DMS53 (cell line): ENCODE measurements at regions not wholly inside any gene's neighbourhood (a gene's known extent, or its start where the extent isn't known, plus 50 kb on each side); places are given as distances from the start of the nearest gene placed in this dataset.

ENCODE experiments used
- DNase-seq: peaks from one replicate; lab custom pipeline; 2025; lab: John Stamatoyannopoulos, UW

GRCh38 chrX:33989936-33990335 lies 142.2 kb downstream of the FAM47A start:
- DNase-seq: peak; percentile 2

DNA sequence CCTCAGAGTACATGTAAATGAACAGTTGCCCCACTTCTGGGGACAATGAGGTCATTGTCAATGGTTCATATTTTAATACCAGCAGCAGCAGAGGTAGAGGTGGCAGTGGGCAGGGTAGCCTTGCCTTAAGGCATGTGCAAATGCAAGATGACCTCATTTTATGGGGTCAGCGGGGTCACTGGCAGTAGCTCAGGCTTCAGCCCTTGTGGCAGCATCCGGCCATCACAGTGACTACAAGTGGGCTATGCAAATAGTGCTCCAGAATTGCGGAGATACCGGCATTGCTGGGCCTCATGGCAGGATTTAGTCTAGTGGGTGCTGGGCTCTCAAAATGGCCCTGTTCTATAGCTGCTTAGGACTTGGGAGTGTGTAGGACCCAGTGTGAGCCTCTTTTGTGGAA lies 144.7 kb downstream of the FAM47A start:
- DNase-seq: no peak

- no peak for DNase-seq
Observed at GRCh38 chrX:33974676-33975075, 157.4 kb downstream of the FAM47A start.

DNA sequence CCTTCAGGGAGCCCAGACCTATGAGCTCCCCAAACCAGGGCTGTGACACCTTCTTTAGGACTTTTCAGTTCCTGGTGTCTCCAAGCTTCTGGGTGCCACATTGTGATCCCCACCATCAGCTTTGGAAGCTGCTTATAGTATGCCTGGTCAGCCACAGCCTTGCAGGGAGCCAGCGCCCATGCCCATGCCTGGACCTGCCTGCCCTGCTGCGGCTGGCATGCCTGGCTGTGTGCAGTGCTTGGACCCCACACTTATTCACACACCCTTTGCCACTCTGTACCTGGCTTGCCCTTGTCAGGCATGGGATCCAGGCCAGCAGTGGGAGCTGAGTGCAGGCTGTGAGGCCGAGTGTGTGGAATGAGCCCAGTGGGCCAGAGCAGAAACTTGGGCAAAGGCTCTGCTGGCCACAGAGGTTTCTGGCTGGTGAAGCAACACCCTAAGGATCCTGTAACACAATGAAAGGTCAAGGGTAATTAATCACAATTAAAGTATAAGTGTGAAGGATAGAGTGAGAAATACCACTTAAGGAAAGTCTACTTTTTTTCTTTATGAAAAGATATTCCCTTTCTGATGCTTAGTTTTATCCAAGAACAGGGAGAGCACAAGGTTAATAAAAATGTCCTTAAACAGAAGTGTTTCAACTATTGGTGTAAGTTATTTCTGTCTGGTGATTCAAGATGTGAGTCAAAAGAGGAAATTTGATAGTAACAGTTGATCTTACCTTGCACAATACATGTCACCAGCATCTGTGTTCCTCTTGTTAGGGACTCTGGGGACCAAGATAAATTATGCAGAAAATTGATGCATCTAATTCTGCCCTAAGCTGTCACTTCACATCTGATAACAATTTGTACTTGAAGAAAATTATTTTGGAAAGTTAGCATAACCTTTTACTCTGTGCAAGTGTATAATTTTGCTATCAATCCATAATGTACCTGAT lies 161.8 kb downstream of the FAM47A start:
- no peak for DNase-seq

DNA sequence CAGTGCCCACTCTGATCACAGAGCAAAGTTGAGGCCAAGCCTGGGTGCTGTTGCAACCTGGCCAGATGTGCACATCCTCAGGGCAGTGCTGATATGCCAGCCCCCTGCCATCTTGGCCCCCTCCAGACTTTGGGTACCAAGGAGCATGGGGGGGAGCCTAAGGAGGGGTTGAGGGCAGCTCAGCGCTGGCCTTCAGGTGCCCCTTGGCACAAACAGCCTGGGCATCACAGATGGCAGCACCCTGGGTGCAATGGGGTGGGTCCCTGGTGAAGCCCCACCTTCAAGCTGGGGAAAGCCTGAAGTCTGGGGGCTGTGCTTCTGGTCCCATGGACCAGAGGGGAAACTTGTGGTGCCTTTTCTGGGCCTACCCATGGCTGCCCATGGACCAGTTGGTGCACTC lies 163.0 kb downstream of the FAM47A start:
- no peak for DNase-seq

DNA sequence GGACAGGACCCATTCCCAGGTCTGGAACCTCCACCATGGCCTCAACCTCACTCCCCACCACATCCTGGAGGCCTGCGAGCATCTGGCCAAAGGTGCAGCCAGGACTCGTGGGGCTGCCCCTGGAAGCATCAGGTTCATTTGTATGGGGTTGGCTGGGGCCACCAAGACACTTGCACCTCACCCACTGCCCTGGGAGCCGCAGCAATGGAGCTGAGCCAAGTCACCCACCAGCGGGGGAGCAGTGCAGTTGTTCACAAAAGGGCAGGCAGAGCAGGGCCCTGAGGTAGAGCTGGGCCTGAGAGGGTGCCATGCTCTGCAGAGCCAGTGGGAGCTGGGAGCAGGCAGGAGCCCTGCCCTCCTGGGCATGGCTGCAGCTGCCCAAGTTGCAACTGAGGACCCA lies 163.5 kb downstream of the FAM47A start:
- DNase-seq: no peak

- no peak for DNase-seq
Observed at GRCh38 chrX:33949300-33949699, 182.8 kb downstream of the FAM47A start.

DNA sequence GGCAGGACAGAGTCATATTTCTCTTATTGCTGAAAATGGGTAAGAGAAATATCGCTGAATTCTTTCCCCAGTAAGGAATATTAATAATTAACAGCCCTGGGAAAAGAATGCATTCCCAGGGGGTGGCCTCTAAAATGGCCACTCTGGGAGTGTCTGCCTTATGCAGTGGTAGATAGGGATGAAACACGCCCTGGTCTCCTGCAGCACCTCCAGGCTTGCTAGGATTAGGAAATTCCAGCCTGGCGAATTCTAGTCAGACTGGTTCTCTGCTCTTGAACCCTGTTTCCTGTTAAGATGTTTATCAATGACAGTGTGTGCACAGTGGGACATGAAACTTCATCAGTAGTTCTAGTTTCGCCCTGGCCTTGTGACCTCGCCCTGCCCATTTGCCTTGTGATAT lies 205.9 kb downstream of the FAM47A start:
- DNase-seq: peak; percentile 24

DNA sequence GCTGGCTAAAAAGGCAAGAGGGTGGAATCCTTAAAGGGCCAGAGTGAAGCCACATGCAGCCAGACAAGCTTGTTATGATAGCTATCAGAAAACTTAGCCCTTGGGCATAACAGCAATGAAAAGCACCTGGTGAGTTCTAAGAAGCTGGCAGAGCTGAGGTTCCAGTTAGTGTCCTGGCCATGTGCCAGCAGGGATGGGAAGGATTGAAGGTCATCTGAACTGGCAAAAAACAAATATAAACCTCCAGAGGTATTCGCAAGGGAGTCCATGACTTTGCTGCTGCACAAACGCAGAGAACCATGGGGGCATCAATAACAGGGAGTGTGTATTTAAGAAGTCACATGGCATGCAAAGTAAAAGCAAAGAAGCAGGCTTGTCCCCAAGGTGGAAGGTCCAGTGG lies 208.9 kb downstream of the FAM47A start:
- DNase-seq: peak; percentile 18

- peak; percentile 61 for DNase-seq
Observed at GRCh38 chrX:33909836-33910235, 222.3 kb downstream of the FAM47A start.

DNA sequence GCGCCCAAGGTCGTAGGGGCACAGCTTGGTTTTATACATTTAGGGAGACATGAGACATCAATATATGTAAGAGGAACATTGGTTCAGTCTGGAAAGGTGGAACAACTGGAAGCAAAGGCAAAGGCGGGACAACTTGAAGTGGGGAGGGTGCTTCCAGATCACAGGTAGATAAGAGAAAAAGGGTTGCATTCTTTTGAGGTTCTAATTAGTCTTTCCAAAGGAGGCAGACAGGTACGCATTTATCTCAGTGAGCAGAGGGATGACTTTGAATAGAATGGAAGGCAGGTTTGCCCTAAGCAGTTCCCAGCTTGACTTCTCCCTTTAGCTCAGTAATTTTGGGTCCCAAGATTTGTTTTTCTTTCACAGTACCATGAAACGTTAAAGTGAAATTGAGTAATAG lies 223.2 kb downstream of the FAM47A start:
- DNase-seq: no peak

GRCh38 chrX:33908074-33908473 lies 224.0 kb downstream of the FAM47A start:
- DNase-seq: no peak

GRCh38 chrX:33906971-33907370 lies 225.1 kb downstream of the FAM47A start:
- DNase-seq: no peak

DNA sequence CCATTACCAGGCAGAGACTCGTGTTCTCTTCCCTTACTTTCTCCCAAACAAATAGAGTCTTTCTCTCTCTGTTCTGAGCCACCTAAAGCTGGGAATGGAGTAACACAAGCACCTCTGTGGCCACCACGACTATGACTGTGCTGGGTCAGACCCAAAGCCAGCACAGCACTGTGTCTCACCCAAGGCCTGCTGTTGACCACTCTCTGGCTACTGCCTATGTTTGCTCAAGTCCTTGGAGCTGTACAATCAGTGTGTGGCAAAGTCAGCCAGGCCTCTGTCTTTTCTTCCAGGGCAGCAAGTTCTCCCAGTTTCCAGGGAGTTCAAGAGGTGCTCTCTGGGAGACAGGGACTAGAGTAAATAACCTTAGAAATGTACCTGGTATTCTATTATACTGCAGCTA lies 239.4 kb downstream of the FAM47A start:
- peak; percentile 66 for DNase-seq

- no peak for DNase-seq
Observed at GRCh38 chrX:33855251-33855650, 276.9 kb downstream of the FAM47A start.

DNA sequence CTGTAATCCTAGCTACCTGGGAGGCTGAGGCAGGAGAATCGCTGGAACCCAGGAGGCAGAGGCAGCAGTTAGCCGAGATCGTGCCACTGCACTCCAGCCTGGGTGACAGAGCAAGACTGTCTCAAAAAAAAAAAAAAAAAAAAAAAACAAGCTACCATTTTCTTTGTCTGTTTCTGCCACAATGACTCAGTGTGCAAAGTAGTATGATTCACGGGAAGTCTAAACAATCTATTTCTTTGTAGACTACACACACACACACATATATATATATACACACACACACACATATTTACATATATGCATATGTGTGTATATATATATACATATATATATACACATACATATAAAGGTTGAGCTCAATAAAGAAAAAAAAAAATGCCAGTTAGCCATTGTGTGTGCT lies 280.0 kb downstream of the FAM47A start:
- peak; percentile 2 for DNase-seq

GRCh38 chrX:33840176-33840575 lies 291.9 kb downstream of the FAM47A start:
- peak; percentile 9 for DNase-seq

DNA sequence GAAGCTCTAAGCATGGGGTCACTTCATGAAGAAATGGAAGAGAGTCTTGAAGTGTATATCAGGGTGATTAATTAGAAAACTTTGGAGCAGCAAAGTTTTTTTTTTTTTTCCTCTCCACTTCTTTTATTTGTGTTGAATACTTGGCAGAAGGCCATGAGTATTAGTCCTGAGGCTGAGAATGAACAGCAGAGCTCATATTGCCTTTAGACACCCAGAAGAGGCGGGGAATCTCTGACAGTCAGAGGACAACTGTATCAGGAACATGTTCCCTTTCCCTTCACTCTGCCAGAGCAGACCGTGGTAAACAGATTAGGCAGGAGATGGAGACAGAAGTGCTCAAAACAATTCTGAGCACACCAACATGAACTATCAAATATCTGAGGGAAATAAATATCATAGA lies 300.9 kb downstream of the FAM47A start:
- peak; percentile 2 for DNase-seq

GRCh38 chrX:33817266-33817665 lies 314.8 kb downstream of the FAM47A start:
- DNase-seq: no peak

DNA sequence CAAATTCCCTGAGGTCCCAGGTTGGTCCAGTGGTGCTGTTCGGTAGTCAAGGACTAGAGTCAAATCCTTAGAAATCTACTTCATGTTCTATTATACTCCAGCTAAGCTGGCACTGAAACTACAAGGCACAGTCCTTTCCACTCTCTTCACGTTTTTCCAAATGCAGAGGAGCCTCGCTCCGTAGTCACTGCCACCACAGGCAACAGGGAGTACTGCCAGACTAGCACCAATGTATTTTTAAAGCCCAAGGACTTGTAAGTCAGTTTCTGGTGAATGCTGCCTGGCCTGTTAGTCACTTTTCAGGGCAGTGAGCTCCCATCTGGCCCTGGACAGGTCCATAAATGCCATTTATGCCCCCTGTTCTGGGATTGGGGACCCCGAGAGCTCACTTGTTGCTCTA lies 323.5 kb downstream of the FAM47A start:
- no peak for DNase-seq

DNA sequence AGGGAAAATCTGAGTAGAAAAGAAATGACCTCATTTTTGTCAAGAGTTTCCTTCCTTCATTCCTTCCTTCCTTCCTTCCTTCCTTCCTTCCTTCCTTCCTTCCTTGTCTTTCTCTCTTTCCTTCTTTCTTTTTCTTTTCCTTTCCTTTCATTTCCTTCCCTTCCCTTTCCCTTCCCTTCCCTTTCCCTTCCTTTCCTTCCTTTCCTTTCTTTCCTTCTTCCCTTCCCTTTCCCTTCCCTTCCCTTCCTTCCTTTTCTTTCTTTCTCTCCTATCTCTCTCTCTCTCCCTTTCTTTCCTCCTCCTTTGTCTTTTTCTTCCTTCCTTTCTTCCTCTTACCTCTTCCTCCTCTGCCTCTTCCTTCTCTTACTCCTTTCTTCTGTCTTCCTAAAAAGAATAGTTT lies 347.6 kb downstream of the FAM47A start:
- no peak for DNase-seq

DNA sequence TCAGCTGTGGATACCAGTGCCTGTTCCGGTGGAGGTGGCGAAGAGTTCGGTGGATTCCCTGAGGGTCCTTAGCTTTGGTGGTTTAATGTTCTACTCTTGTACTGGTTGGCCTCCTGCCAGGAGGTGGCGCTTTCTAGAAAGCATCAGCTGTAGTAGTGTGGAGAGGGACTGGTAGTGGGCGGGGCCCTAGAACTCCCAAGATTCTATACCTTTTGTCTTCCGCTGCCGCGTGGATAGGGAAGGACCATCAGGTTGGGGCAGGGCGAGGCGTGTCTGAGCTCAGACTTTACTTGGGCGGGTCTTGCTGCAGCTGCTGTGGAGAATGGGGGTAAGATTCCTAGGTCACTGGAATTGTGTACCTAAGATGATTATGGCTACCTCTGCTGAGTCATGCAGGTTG lies 390.3 kb downstream of the FAM47A start:
- no peak for DNase-seq

DNA sequence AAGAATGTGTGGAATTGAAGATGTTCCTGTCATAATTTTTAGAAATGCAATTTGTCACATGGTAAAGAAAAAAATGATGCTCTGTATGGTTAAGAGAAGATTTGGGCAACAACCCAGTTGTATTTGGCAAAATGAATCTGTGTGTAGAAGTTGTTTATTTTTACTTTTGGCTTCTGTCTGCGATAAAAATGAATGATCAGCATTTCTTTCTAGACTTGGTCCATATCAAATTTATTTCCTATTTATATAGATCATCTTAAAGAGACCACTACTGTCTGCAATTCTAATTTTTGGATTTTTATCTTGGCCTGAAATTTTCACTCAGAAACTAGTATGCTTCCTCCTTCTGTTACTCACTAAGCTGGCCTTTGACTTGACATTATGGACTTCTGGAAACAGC lies 396.9 kb downstream of the FAM47A start:
- DNase-seq: no peak
